ENCODE measurements at regions not wholly inside any gene's neighbourhood (a gene's known extent, or its start where the extent isn't known, plus 50 kb on each side); places are given as distances from the start of the nearest gene placed in this dataset.

DNA sequence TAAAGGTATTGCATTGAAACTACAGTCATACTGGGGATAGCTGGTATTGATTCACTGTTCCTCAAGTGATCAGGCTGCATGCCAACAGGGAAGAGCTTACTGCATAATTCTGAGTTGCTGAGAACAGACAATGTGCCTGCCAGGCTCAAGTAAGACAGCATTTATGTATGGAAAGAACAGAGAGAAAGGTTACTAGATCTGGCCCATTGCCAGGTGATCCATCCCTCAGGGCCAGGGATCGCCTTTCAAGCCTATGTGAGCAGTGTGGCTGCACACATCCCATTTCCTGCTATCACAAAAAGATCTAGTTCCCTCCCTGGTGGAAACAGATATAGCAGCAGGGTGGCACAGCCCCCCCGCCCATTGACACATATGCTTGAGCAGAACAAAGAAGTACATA, 254.0 kb downstream of the TMA16 start:
- no peak for DNase-seq (ENCODE audit: low read depth)
- TF ChIP-seq, protein P1, sequence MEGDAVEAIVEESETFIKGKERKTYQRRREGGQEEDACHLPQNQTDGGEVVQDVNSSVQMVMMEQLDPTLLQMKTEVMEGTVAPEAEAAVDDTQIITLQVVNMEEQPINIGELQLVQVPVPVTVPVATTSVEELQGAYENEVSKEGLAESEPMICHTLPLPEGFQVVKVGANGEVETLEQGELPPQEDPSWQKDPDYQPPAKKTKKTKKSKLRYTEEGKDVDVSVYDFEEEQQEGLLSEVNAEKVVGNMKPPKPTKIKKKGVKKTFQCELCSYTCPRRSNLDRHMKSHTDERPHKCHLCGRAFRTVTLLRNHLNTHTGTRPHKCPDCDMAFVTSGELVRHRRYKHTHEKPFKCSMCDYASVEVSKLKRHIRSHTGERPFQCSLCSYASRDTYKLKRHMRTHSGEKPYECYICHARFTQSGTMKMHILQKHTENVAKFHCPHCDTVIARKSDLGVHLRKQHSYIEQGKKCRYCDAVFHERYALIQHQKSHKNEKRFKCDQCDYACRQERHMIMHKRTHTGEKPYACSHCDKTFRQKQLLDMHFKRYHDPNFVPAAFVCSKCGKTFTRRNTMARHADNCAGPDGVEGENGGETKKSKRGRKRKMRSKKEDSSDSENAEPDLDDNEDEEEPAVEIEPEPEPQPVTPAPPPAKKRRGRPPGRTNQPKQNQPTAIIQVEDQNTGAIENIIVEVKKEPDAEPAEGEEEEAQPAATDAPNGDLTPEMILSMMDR (IDR thresholded peaks at IDR 0.05; ENCODE audit: control insufficient read depth, insufficient read depth, low read depth, low read length, missing control alignments): no peak

DNA sequence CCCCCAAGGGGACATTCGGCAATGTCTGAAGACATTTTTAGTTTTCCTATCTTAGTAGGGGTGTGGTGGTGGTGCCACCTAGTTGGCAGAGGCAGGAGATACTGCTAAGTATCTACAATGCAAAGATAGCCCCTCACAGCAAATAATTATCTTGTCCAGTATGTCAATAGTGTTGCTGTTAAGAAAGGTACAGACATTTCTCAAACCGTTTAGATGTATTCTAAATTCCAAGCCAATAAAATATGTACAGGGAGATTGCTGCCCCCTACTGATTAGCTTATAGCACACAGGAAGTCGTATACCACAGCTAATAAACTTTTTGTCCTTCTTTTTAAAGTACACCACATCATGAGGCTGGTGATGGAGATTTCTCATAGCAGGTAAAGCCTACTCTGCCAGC, 260.5 kb downstream of the TMA16 start:
- TF ChIP-seq, protein P1 (IDR thresholded peaks at IDR 0.05; ENCODE audit: control insufficient read depth, insufficient read depth, low read depth, low read length, missing control alignments): peak; percentile 49
- DNase-seq (ENCODE audit: low read depth): peak; percentile 3

More for the DNA sequence above, 254.0 kb downstream of the TMA16 start:
- H3K4me3 ChIP-seq (ENCODE audit: control insufficient read depth, low read depth, low read length): no peak overlapping the region

DNA sequence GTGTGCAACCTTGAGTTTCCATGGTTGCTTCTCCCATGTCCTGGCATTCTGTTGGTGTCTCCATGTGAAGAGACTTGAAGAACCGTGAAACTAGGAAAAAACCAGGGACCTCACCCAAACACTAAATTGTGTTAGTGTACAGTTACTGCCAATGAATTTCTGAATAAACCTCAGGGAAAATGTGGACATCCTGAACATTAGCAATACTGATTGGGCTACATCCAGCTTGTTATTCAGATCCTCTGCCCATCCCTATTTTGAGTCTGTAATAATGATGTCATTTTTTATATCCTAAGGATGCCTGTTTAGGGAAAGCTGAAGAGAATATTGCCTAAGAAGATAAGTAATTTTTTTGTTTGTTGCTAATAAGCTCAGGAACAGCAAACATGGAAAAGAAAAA, 262.7 kb downstream of the TMA16 start:
- TF ChIP-seq, protein P1 (IDR thresholded peaks at IDR 0.05; ENCODE audit: control insufficient read depth, insufficient read depth, low read depth, low read length, missing control alignments): no peak
- no peak for DNase-seq (ENCODE audit: low read depth)
- no peak overlapping the region for H3K4me3 ChIP-seq (ENCODE audit: control insufficient read depth, low read depth, low read length)

More for the DNA sequence above, 260.5 kb downstream of the TMA16 start:
- no peak overlapping the region for H3K4me3 ChIP-seq (ENCODE audit: control insufficient read depth, low read depth, low read length)

DNA sequence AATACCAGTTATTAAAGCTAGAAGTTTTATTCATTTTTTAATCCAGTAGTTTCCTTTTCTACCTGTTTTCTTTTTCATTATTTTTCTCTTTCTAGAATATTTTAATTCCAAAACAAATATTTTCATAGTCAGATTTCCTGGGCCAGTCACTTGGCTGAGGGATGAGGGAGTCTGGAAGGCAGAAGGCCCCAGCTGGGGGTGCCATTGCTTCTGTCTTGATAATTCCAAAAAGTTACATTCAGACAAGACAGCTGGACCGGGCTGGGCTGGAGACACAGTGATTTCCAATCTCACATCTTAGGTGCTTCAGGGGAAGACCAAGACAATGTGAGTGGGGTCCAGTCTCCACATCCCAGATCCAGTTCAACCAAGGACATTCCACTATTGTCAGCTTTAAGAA, 263.5 kb downstream of the TMA16 start:
- H3K4me3 ChIP-seq (ENCODE audit: control insufficient read depth, low read depth, low read length): no peak overlapping the region
- DNase-seq (ENCODE audit: low read depth): no peak
- TF ChIP-seq, protein P1 (IDR thresholded peaks at IDR 0.05; ENCODE audit: control insufficient read depth, insufficient read depth, low read depth, low read length, missing control alignments): no peak

DNA sequence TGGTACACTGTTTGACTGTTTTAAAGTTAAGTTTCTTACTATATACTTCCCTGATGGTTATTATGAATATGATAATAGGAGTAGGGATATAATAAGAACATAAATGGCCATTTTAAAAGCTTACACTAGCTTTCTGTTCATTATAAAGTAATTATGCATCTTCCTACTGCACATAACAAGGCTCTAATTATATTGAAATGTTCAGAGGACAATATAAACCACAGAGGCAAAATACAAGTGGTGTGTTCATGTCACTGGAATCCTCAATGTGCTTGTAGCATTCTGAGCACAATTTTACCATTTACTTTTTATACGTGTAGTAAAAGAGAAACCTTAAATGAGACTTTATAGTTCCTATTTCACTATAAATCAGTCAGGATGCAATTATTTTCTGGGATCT, 268.3 kb downstream of the TMA16 start:
- no peak for DNase-seq (ENCODE audit: low read depth)
- TF ChIP-seq, protein P1 (IDR thresholded peaks at IDR 0.05; ENCODE audit: control insufficient read depth, insufficient read depth, low read depth, low read length, missing control alignments): no peak
- no peak overlapping the region for H3K4me3 ChIP-seq (ENCODE audit: control insufficient read depth, low read depth, low read length)

DNA sequence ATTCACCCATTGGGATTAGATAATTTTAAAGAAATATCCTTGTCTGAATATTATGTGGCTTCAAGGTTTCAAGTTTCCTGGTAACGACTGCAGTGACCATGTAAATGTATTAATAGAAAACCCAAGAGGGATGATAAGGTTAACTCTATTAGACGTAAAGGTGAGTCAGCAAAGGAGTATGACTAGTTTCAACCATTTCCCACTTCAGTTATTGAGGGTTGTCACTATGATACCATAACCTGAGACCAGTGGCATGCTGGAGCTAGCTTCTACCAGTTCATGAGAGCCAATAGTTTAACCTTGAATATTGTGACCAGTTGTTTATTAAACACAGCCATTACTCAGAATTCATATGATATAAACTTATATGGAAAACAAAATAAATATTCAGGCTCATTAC, 270.1 kb downstream of the TMA16 start:
- no peak for DNase-seq (ENCODE audit: low read depth)

More for the DNA sequence above, 270.1 kb downstream of the TMA16 start:
- H3K4me3 ChIP-seq (ENCODE audit: control insufficient read depth, low read depth, low read length): no peak overlapping the region
- TF ChIP-seq, protein P1 (IDR thresholded peaks at IDR 0.05; ENCODE audit: control insufficient read depth, insufficient read depth, low read depth, low read length, missing control alignments): no peak

Data from AG09309 (cell line).